A549 (cell line): ENCODE measurements at regions not wholly inside any gene's neighbourhood (a gene's known extent, or its start where the extent isn't known, plus 50 kb on each side); places are given as distances from the start of the nearest gene placed in this dataset.
A peak's percentile ranks its signal among the peaks of the same experiment; 100 is the strongest.
"Not testable (repeated sequence)": the region's sequence is repeated elsewhere in the genome, so short reads cannot be mapped to it uniquely, and the experiment has no call there.

ENCODE experiments used
- ELK1 ChIP-seq: fragments of 150-350 bp; IDR thresholded peaks from 2 replicates; pipeline ENCODE4 v1.6.1; 2014; ENCODE audit warnings: low read depth, mild to moderate bottlenecking, low read length
- TF ChIP-seq, protein P1 (sequence below): fragments of >200 bp; sonication (Bioruptor Twin); formaldehyde crosslinking; IDR thresholded peaks from 3 replicates; pipeline ENCODE4 v1.5.1; 2016

- TF ChIP-seq, protein P1, sequence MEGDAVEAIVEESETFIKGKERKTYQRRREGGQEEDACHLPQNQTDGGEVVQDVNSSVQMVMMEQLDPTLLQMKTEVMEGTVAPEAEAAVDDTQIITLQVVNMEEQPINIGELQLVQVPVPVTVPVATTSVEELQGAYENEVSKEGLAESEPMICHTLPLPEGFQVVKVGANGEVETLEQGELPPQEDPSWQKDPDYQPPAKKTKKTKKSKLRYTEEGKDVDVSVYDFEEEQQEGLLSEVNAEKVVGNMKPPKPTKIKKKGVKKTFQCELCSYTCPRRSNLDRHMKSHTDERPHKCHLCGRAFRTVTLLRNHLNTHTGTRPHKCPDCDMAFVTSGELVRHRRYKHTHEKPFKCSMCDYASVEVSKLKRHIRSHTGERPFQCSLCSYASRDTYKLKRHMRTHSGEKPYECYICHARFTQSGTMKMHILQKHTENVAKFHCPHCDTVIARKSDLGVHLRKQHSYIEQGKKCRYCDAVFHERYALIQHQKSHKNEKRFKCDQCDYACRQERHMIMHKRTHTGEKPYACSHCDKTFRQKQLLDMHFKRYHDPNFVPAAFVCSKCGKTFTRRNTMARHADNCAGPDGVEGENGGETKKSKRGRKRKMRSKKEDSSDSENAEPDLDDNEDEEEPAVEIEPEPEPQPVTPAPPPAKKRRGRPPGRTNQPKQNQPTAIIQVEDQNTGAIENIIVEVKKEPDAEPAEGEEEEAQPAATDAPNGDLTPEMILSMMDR = peak; percentile 21; the same call in 2 of the 3 replicates
- TF ChIP-seq ELK1 = not testable (repeated sequence)
Measured at GRCh38 chr4:3949916-3950315, 183.7 kb downstream of the ADRA2C start.
